H1 (cell line): ENCODE measurements at regions not wholly inside any gene's neighbourhood (a gene's known extent, or its start where the extent isn't known, plus 50 kb on each side); places are given as distances from the start of the nearest gene placed in this dataset.

ENCODE experiments used
- CTCF ChIA-PET: fragments of 300-600 bp; sonication (Branson Sonifier 250); formaldehyde crosslinking; loops from one replicate; lab custom pipeline; 2021; ENCODE audit not compliant: partially characterized antibody; lab: Charles Lee
- POLR2A ChIA-PET: fragments of 300-600 bp; sonication (Branson Sonifier 250); formaldehyde crosslinking; loops from one replicate; lab custom pipeline; 2021; ENCODE audit warnings: inconsistent platforms; ENCODE audit not compliant: partially characterized antibody; lab: Charles Lee
- DNase-seq, 2 experiments: peaks; one replicate each; pipeline versions ENCODE4 v3.0.0 to v3.0.0-alpha.2; 2010 to 2022; ENCODE audit warnings: low spot score in 2 of 2, low read depth in 1 of 2, mixed read lengths in 1 of 2
- FAIRE-seq: peaks from 2 replicates; lab custom pipeline; 2011; peaks lifted over from hg19 to GRCh38; lab: Jason Lieb, UNC
- H2AFZ ChIP-seq: 2 replicates; pipeline ENCODE4 v1.8.1; 2012; ENCODE audit warnings: low read length, inconsistent platforms
- H2AK5ac ChIP-seq: 2 replicates; pipeline ENCODE4 v1.6.1; 2013; ENCODE audit warnings: low read depth, low read length
- H2BK120ac ChIP-seq: replicated peaks from 2 replicates; pipeline ENCODE3; 2013; ENCODE audit warnings: low read depth, low read length, inconsistent platforms
- H2BK12ac ChIP-seq: 2 replicates; pipeline ENCODE4 v1.6.1; 2013; ENCODE audit warnings: low read depth, low read length
- H2BK15ac ChIP-seq: 2 replicates; pipeline ENCODE4 v1.6.1; 2013; ENCODE audit warnings: low read length
- H2BK20ac ChIP-seq: 2 replicates; pipeline ENCODE4 v1.6.1; 2013; ENCODE audit warnings: low read length
- H2BK5ac ChIP-seq: 2 replicates; pipeline ENCODE4 v1.6.1; 2013; ENCODE audit warnings: low read depth, low read length
- H3K14ac ChIP-seq: 2 replicates; pipeline ENCODE4 v1.6.1; 2013; ENCODE audit warnings: inconsistent platforms; ENCODE audit not compliant: insufficient read length
- H3K18ac ChIP-seq: 2 replicates; pipeline ENCODE4 v1.6.1; 2013; ENCODE audit warnings: low read length; ENCODE audit errors: extremely low read depth
- H3K23ac ChIP-seq: 2 replicates; pipeline ENCODE4 v1.6.1; 2013; ENCODE audit warnings: inconsistent platforms; ENCODE audit not compliant: insufficient read length
- H3K23me2 ChIP-seq: 2 replicates; pipeline ENCODE4 v1.6.1; 2013; ENCODE audit warnings: low read depth, low read length
- H3K27ac ChIP-seq: 2 replicates; pipeline ENCODE4 v1.6.1; 2011; ENCODE audit warnings: low read depth, low read length, inconsistent platforms
- H3K27me3 ChIP-seq, 4 experiments: replicated peaks in 1 of 4; 1 replicate in 1 of 4; 2 replicates in 3 of 4; pipeline versions ENCODE4 v1.6.1 to v1.8.1; 2011 to 2013; ENCODE audit warnings: low read length in 3 of 4, mild to moderate bottlenecking in 3 of 4, inconsistent platforms in 2 of 4, mixed read lengths in 2 of 4, moderate library complexity in 1 of 4; ENCODE audit not compliant: control insufficient read depth in 3 of 4, insufficient read depth in 3 of 4; ENCODE audit errors: extremely low read depth in 1 of 4
- H3K36me3 ChIP-seq, 4 experiments: 2 replicates each; pipeline versions ENCODE4 v1.6.1 to v1.8.1; 2011 to 2013; ENCODE audit warnings: mild to moderate bottlenecking in 4 of 4, low read length in 3 of 4, moderate library complexity in 2 of 4, control low read depth in 1 of 4, inconsistent platforms in 1 of 4; ENCODE audit not compliant: insufficient read depth in 4 of 4, control insufficient read depth in 2 of 4
- H3K4ac ChIP-seq: replicated peaks from 2 replicates; pipeline ENCODE3; 2013; ENCODE audit warnings: low read length, low read depth, mixed read lengths, inconsistent platforms; ENCODE audit not compliant: insufficient read length
- H3K4me1 ChIP-seq, 4 experiments: replicated peaks in 1 of 4; 1 replicate in 1 of 4; 2 replicates in 3 of 4; pipeline versions ENCODE4 v1.6.1 to v1.8.1; 2011 to 2013; ENCODE audit warnings: low read length in 3 of 4, inconsistent platforms in 2 of 4, mixed read lengths in 1 of 4; ENCODE audit not compliant: insufficient read depth in 4 of 4, control insufficient read depth in 3 of 4
- H3K4me2 ChIP-seq, 2 experiments: 2 replicates each; pipeline versions ENCODE4 v1.6.1 to v1.8.1; 2011 to 2013; ENCODE audit warnings: low read depth in 2 of 2, low read length in 2 of 2, control low read depth in 1 of 2, inconsistent platforms in 1 of 2, mild to moderate bottlenecking in 1 of 2; ENCODE audit not compliant: insufficient read depth in 1 of 2
- H3K4me3 ChIP-seq, 4 experiments: fragments of 200-600, 300-600 bp in 1 of 4; sonication (generic), shearing (Covaris generic), sonication (Bioruptor Twin) in 1 of 4; 2 replicates each; pipeline versions ENCODE4 v1.5.1 to v1.8.1; 2011 to 2016; ENCODE audit warnings: low read length in 4 of 4, low read depth in 3 of 4, control low read depth in 2 of 4, inconsistent platforms in 2 of 4, mild to moderate bottlenecking in 2 of 4, mixed read lengths in 1 of 4, moderate library complexity in 1 of 4; ENCODE audit not compliant: insufficient read depth in 2 of 4; ENCODE audit errors: extremely low read depth in 1 of 4
- H3K56ac ChIP-seq: replicated peaks from 2 replicates; pipeline ENCODE3; 2013; ENCODE audit warnings: low read depth, mild to moderate bottlenecking, mixed read lengths, low read length, inconsistent platforms; ENCODE audit not compliant: insufficient read length
- H3K79me1 ChIP-seq: 2 replicates; pipeline ENCODE4 v1.6.1; 2013; ENCODE audit warnings: low read depth, low read length, control low read depth
- H3K79me2 ChIP-seq, 2 experiments: 2 replicates each; pipeline versions ENCODE4 v1.6.1 to v1.8.1; 2012 to 2013; ENCODE audit warnings: low read length in 2 of 2, mild to moderate bottlenecking in 2 of 2, inconsistent platforms in 1 of 2; ENCODE audit not compliant: insufficient read depth in 2 of 2, control insufficient read depth in 1 of 2
- H3K9ac ChIP-seq, 4 experiments: replicated peaks in 1 of 4; 1 replicate in 1 of 4; 2 replicates in 3 of 4; pipeline versions ENCODE4 v1.6.1 to v1.8.1; 2011 to 2013; ENCODE audit warnings: low read depth in 3 of 4, low read length in 3 of 4, control low read depth in 2 of 4, mild to moderate bottlenecking in 2 of 4, moderate library complexity in 2 of 4, inconsistent platforms in 1 of 4; ENCODE audit errors: extremely low read depth in 1 of 4
- H3K9me3 ChIP-seq, 2 experiments: 2 replicates each; pipeline versions ENCODE4 v1.6.1 to v1.8.1; 2012 to 2013; ENCODE audit warnings: mild to moderate bottlenecking in 2 of 2, moderate library complexity in 2 of 2, control low read depth in 1 of 2, inconsistent platforms in 1 of 2, low read depth in 1 of 2, low read length in 1 of 2, mixed read lengths in 1 of 2; ENCODE audit not compliant: insufficient read depth in 2 of 2
- H4K20me1 ChIP-seq, 2 experiments: replicated peaks in 1 of 2; 2 replicates each; pipeline versions ENCODE3 to v1.8.1; 2011 to 2013; ENCODE audit warnings: inconsistent platforms in 2 of 2, low read length in 2 of 2, mild to moderate bottlenecking in 1 of 2; ENCODE audit not compliant: insufficient read depth in 2 of 2, control insufficient read depth in 1 of 2
- H4K5ac ChIP-seq: 2 replicates; pipeline ENCODE4 v1.6.1; 2013; ENCODE audit warnings: low read length, low read depth, mixed read lengths, inconsistent platforms; ENCODE audit not compliant: insufficient read length
- H4K8ac ChIP-seq: 2 replicates; pipeline ENCODE4 v1.8.0; 2013; ENCODE audit warnings: mild to moderate bottlenecking, moderate library complexity, low read length, inconsistent platforms; ENCODE audit not compliant: insufficient read depth; ENCODE audit errors: extremely low read depth
- H4K91ac ChIP-seq: replicated peaks from 2 replicates; pipeline ENCODE3; 2013; ENCODE audit warnings: low read length, mixed read lengths, inconsistent platforms; ENCODE audit not compliant: insufficient read length
- ATF2 ChIP-seq: IDR thresholded peaks from 2 replicates; pipeline ENCODE4 v1.6.1; 2012; ENCODE audit warnings: low read length, inconsistent platforms
- ATF3 ChIP-seq: IDR thresholded peaks from 2 replicates; pipeline ENCODE4 v1.6.1; 2011; ENCODE audit warnings: low read depth, mild to moderate bottlenecking, low read length; ENCODE audit not compliant: insufficient read depth
- EGR1 ChIP-seq: IDR thresholded peaks from 2 replicates; pipeline ENCODE4 v1.6.1; 2011; ENCODE audit warnings: low read depth, low read length, borderline replicate concordance
- GABPA ChIP-seq: IDR thresholded peaks from 2 replicates; pipeline ENCODE4 v1.6.1; 2011; ENCODE audit warnings: mild to moderate bottlenecking, low read length, moderate library complexity, borderline replicate concordance; ENCODE audit not compliant: insufficient read depth
- HDAC6 ChIP-seq: IDR thresholded peaks from one replicate; pipeline ENCODE4 v1.7.1; 2012; ENCODE audit warnings: low read depth, mild to moderate bottlenecking, inconsistent platforms, low read length, moderate library complexity
- JUND ChIP-seq: IDR thresholded peaks from 2 replicates; pipeline ENCODE4 v1.6.1; 2011; ENCODE audit warnings: mild to moderate bottlenecking, improper control_type of control experiment, low read length
- KDM1A ChIP-seq: fragments of 200-600, 300-600 bp; sonication (generic); IDR thresholded peaks from 2 replicates; pipeline ENCODE4 v1.7.1; 2016; ENCODE audit warnings: mild to moderate bottlenecking, low read length, borderline replicate concordance
- MAX ChIP-seq: IDR thresholded peaks from 2 replicates; pipeline ENCODE4 v1.6.1; 2012; ENCODE audit warnings: inconsistent platforms
- POLR2A ChIP-seq, 2 experiments: IDR thresholded peaks; 1 replicate in 1 of 2; 2 replicates in 1 of 2; pipeline ENCODE4 v1.6.1; 2011; ENCODE audit warnings: low read depth in 2 of 2, low read length in 2 of 2, mild to moderate bottlenecking in 2 of 2; ENCODE audit errors: control extremely low read depth in 1 of 2
- RNF2 ChIP-seq: fragments of 200-900, 300-1000 bp; sonication (generic); IDR thresholded peaks from 2 replicates; pipeline ENCODE4 v1.7.1; 2016; ENCODE audit warnings: borderline replicate concordance, low read depth, mild to moderate bottlenecking, antibody characterized with exemption, low read length; ENCODE audit not compliant: poor library complexity, severe bottlenecking; ENCODE audit errors: missing control alignments
- SAP30 ChIP-seq: fragments of 300-600 bp; sonication (generic); IDR thresholded peaks from 2 replicates; pipeline ENCODE4 v1.7.1; 2012; ENCODE audit warnings: low read length, moderate library complexity, mild to moderate bottlenecking, inconsistent platforms; ENCODE audit not compliant: insufficient read depth, insufficient replicate concordance
- SUZ12 ChIP-seq: fragments of 200-600 bp; sonication (generic); IDR thresholded peaks from 2 replicates; pipeline ENCODE4 v1.6.1; 2012; ENCODE audit warnings: mild to moderate bottlenecking, inconsistent platforms, low read length, moderate library complexity, mixed read lengths
- WGBS, 2 experiments: shearing (Covaris generic) in 1 of 2; methylation state at CpG; one replicate each; pipeline versions ENCODE4 v1.1.6 to v1.1.7; 2013 to 2015; ENCODE audit warnings: low lambda C conversion rate in 2 of 2, mixed read lengths in 2 of 2, inconsistent platforms in 1 of 2, low coverage in 1 of 2, missing lambda C conversion rate in 1 of 2; ENCODE audit not compliant: insufficient replicate concordance in 2 of 2, insufficient coverage in 1 of 2, insufficient read length in 1 of 2; ENCODE audit errors: extremely low coverage in 1 of 2, missing lambda C conversion rate in 1 of 2; 5-methylcytosine and 5-hydroxymethylcytosine counted together

- Histone ChIP-seq H4K20me1 (no peaks in the 10 kb centered on the region), H2BK20ac (no peak overlapping the region), H3K14ac (no peak overlapping the region), H3K4me1 (no peaks in the 10 kb centered on the region), H3K27me3 (no peaks in the 10 kb centered on the region), H4K91ac (no peak overlapping the region), H3K23ac (no peak overlapping the region), H3K9ac (no peak overlapping the region), H3K79me1 (no peaks in the 10 kb centered on the region), H3K56ac (no peak overlapping the region), H3K18ac (no peak overlapping the region), H3K4me3 (no peak overlapping the region), H3K23me2 (no peaks in the 10 kb centered on the region), H3K4ac (no peak overlapping the region), H3K4me2 (no peak overlapping the region), H3K27ac (no peak overlapping the region), H4K8ac (no peak overlapping the region), H2BK5ac (no peak overlapping the region), H3K79me2 (no peaks in the 10 kb centered on the region), H2AK5ac (no peak overlapping the region), H2AFZ (no peak overlapping the region), H4K5ac (no peak overlapping the region), H2BK15ac (no peak overlapping the region), H2BK120ac (no peak overlapping the region), H3K36me3 (no peaks in the 10 kb centered on the region), H2BK12ac (no peak overlapping the region), H3K9me3 (no peaks in the 10 kb centered on the region)
- DNase-seq (no peak), FAIRE-seq (no peak)
- CTCF ChIA-PET: no interaction called here
- POLR2A ChIA-PET: no interaction called here
- WGBS, 2 experiments: 94% methylated on average over 2 of the region's 2 CpGs; no CpG with 5 or more reads in 1 of the 2 experiments
- no peak for TF ChIP-seq KDM1A
- TF ChIP-seq GABPA: no peak
- no peak for TF ChIP-seq SUZ12
- no peak for TF ChIP-seq JUND
- no peak for TF ChIP-seq MAX
- no peak for TF ChIP-seq ATF2
- TF ChIP-seq EGR1: no peak
- no peak for TF ChIP-seq HDAC6
- no peak for TF ChIP-seq SAP30
- TF ChIP-seq POLR2A (IDR thresholded peaks at IDR 0.05; ENCODE audit: control extremely low read depth in 1 of 2, low read depth in 2 of 2, low read length in 2 of 2): no peak
- no peak for TF ChIP-seq RNF2
- TF ChIP-seq ATF3: no peak
Observed at GRCh38 chr1:168905633-168906032, 176.6 kb upstream of the DPT start.
